ENCODE measurements at regions not wholly inside any gene's neighbourhood (a gene's known extent, or its start where the extent isn't known, plus 50 kb on each side); places are given as distances from the start of the nearest gene placed in this dataset.
A peak's percentile ranks its signal among the peaks of the same experiment; 100 is the strongest.

GRCh38 chr11:129695571-129696308 lies 119.9 kb upstream of the TMEM45B start:
- Histone ChIP-seq H3K9me3 (ENCODE audit: insufficient read depth, low read length) (no peaks in the 10 kb centered on the region), H3K27me3 (ENCODE audit: low read length) (no peaks in the 10 kb centered on the region), H2AFZ (ENCODE audit: low read depth, low read length, severe bottlenecking) (peak overlapping the region; percentile 91), H3K9me2 (replicated peaks; ENCODE audit: insufficient read depth, low read length) (no peaks in the 10 kb centered on the region), H3K36me3 (ENCODE audit: low read length) (no peaks in the 10 kb centered on the region), H3K4me3 (ENCODE audit: insufficient read depth, low read length, poor library complexity, severe bottlenecking) (peak overlapping the region; percentile 38), H4K20me1 (ENCODE audit: low read depth, low read length) (no peaks in the 10 kb centered on the region), H3K4me2 (ENCODE audit: low read depth, low read length, poor library complexity, severe bottlenecking) (peak overlapping the region; percentile 52), H3K79me2 (ENCODE audit: insufficient read depth, low read length) (no peaks in the 10 kb centered on the region), H3F3A (ENCODE audit: insufficient read depth) (no peaks in the 10 kb centered on the region), H3K9ac (ENCODE audit: low read length) (peak overlapping the region; percentile 47; the same call in 1 of the 2 replicates), H3K27ac (ENCODE audit: low read depth, low read length) (no peak overlapping the region)
- no peak for TF ChIP-seq EZH2phosphoT487 (conservative IDR thresholded peaks at IDR 0.05; ENCODE audit: low read length)
- TF ChIP-seq CTCF (IDR thresholded peaks at IDR 0.05; ENCODE audit: insufficient read depth, low read length, poor library complexity, severe bottlenecking), result peak; percentile 33

- H3K27ac ChIP-seq (ENCODE audit: low read depth, low read length), result no peak overlapping the region
- H3K27me3 ChIP-seq (ENCODE audit: low read length), result no peaks in the 10 kb centered on the region
- no peaks in the 10 kb centered on the region for H4K20me1 ChIP-seq (ENCODE audit: low read depth, low read length)
These were observed 119.2 kb upstream of the TMEM45B start for GRCh38 chr11:129696309-129696989.

GRCh38 chr11:129698212-129698611 lies 117.4 kb upstream of the TMEM45B start:
- no peaks in the 10 kb centered on the region for H4K20me1 ChIP-seq (ENCODE audit: low read depth, low read length)
- no peaks in the 10 kb centered on the region for H3K9me2 ChIP-seq (replicated peaks; ENCODE audit: insufficient read depth, low read length)

More at GRCh38 chr11:129696309-129696989, 119.2 kb upstream of the TMEM45B start:
- no peak for TF ChIP-seq CTCF (IDR thresholded peaks at IDR 0.05; ENCODE audit: insufficient read depth, low read length, poor library complexity, severe bottlenecking)
- no peak for TF ChIP-seq EZH2phosphoT487 (conservative IDR thresholded peaks at IDR 0.05; ENCODE audit: low read length)
- H3K4me3 ChIP-seq (ENCODE audit: insufficient read depth, low read length, poor library complexity, severe bottlenecking), result no peak overlapping the region
- no peak overlapping the region for H2AFZ ChIP-seq (ENCODE audit: low read depth, low read length, severe bottlenecking)
- H3K36me3 ChIP-seq (ENCODE audit: low read length), result no peaks in the 10 kb centered on the region
- no peaks in the 10 kb centered on the region for H3F3A ChIP-seq (ENCODE audit: insufficient read depth)
- H3K9ac ChIP-seq (ENCODE audit: low read length), result no peak overlapping the region
- no peak overlapping the region for H3K4me2 ChIP-seq (ENCODE audit: low read depth, low read length, poor library complexity, severe bottlenecking)
- H3K79me2 ChIP-seq (ENCODE audit: insufficient read depth, low read length), result no peaks in the 10 kb centered on the region
- H3K9me3 ChIP-seq (ENCODE audit: insufficient read depth, low read length), result no peaks in the 10 kb centered on the region
- no peaks in the 10 kb centered on the region for H3K9me2 ChIP-seq (replicated peaks; ENCODE audit: insufficient read depth, low read length)

More at GRCh38 chr11:129698212-129698611, 117.4 kb upstream of the TMEM45B start:
- H3K27me3 ChIP-seq (ENCODE audit: low read length), result no peaks in the 10 kb centered on the region
- H3K4me2 ChIP-seq (ENCODE audit: low read depth, low read length, poor library complexity, severe bottlenecking), result no peak overlapping the region
- no peak overlapping the region for H3K27ac ChIP-seq (ENCODE audit: low read depth, low read length)
- no peak overlapping the region for H3K4me3 ChIP-seq (ENCODE audit: insufficient read depth, low read length, poor library complexity, severe bottlenecking)
- no peak overlapping the region for H2AFZ ChIP-seq (ENCODE audit: low read depth, low read length, severe bottlenecking)
- H3K9ac ChIP-seq (ENCODE audit: low read length), result no peak overlapping the region
- no peak for TF ChIP-seq CTCF (IDR thresholded peaks at IDR 0.05; ENCODE audit: insufficient read depth, low read length, poor library complexity, severe bottlenecking)
- no peak for TF ChIP-seq EZH2phosphoT487 (conservative IDR thresholded peaks at IDR 0.05; ENCODE audit: low read length)
- no peaks in the 10 kb centered on the region for H3K79me2 ChIP-seq (ENCODE audit: insufficient read depth, low read length)
- H3K36me3 ChIP-seq (ENCODE audit: low read length), result no peaks in the 10 kb centered on the region
- no peaks in the 10 kb centered on the region for H3K9me3 ChIP-seq (ENCODE audit: insufficient read depth, low read length)
- H3F3A ChIP-seq (ENCODE audit: insufficient read depth), result no peaks in the 10 kb centered on the region

Data from SU-DHL-6 (cell line).